Endothelial cell of umbilical vein (primary cell): ENCODE measurements at regions not wholly inside any gene's neighbourhood (a gene's known extent, or its start where the extent isn't known, plus 50 kb on each side); places are given as distances from the start of the nearest gene placed in this dataset.

Source experiments
- BruUV-seq: library from RNA; stranded (reverse); fragments of 400-500 nt; replicated peaks from 2 replicates; lab custom pipeline; 2021; lab: Mats Ljungman, UMichigan
- CTCF ChIA-PET: fragments of 300-600, 350-600 bp; sonication (Branson Sonifier 250); formaldehyde crosslinking; loops from one replicate; lab custom pipeline; 2021; ENCODE audit warnings: antibody characterized with exemption, inconsistent platforms; lab: Charles Lee
- POLR2A ChIA-PET: fragments of 300-600, 350-600 bp; sonication (Branson Sonifier 250); formaldehyde crosslinking; loops from one replicate; lab custom pipeline; 2021; ENCODE audit warnings: antibody characterized with exemption, inconsistent platforms; lab: Charles Lee
- DNase-seq: peaks from one replicate; pipeline ENCODE4 v3.0.0-alpha.2; 2011; ENCODE audit warnings: low read depth, low spot score
- FAIRE-seq: peaks from 2 replicates; lab custom pipeline; 2011; peaks lifted over from hg19 to GRCh38; lab: Jason Lieb, UNC
- H2AFZ ChIP-seq: 2 replicates; pipeline ENCODE4 v1.6.0; 2012; ENCODE audit warnings: low read depth, low read length, control low read depth, inconsistent platforms
- H3K27ac ChIP-seq: 2 replicates; pipeline ENCODE4 v1.5.1; 2011; ENCODE audit warnings: low read depth, mild to moderate bottlenecking, control low read depth, low read length, moderate library complexity; ENCODE audit not compliant: insufficient read depth
- H3K27me3 ChIP-seq, 2 experiments: 2 replicates each; pipeline versions ENCODE4 v1.6.0 to v1.6.1; 2011; ENCODE audit warnings: low read length in 2 of 2, mixed read lengths in 1 of 2; ENCODE audit not compliant: control insufficient read depth in 2 of 2, insufficient read depth in 2 of 2
- H3K36me3 ChIP-seq, 2 experiments: 2 replicates in 1 of 2; 3 replicates in 1 of 2; pipeline ENCODE4 v1.5.1; 2011; ENCODE audit warnings: low read length in 2 of 2, mild to moderate bottlenecking in 1 of 2, moderate library complexity in 1 of 2; ENCODE audit not compliant: control insufficient read depth in 2 of 2, insufficient read depth in 2 of 2; ENCODE audit errors: extremely low read depth in 1 of 2
- H3K4me1 ChIP-seq: 3 replicates; pipeline ENCODE4 v1.5.1; 2011; ENCODE audit warnings: mild to moderate bottlenecking, low read length; ENCODE audit not compliant: control insufficient read depth, insufficient read depth; ENCODE audit errors: extremely low read depth
- H3K4me2 ChIP-seq: 2 replicates; pipeline ENCODE4 v1.6.1; 2011; ENCODE audit warnings: low read length, control low read depth, mixed read lengths; ENCODE audit not compliant: insufficient read depth
- H3K4me3 ChIP-seq, 3 experiments: fragments of 200-600 bp in 1 of 3; sonication (generic), shearing (Covaris generic) in 1 of 3; replicated peaks in 1 of 3; 2 replicates each; pipeline ENCODE4 v1.5.1; 2011 to 2016; ENCODE audit warnings: control low read depth in 3 of 3, low read length in 3 of 3, mild to moderate bottlenecking in 2 of 3, inconsistent platforms in 1 of 3, low read depth in 1 of 3, moderate library complexity in 1 of 3; ENCODE audit not compliant: insufficient read depth in 1 of 3
- H3K79me2 ChIP-seq: 2 replicates; pipeline ENCODE4 v1.6.0; 2012; ENCODE audit warnings: low read length, inconsistent platforms; ENCODE audit not compliant: control insufficient read depth, insufficient read depth
- H3K9ac ChIP-seq: replicated peaks from 2 replicates; pipeline ENCODE3; 2011; ENCODE audit warnings: low read length, control low read depth; ENCODE audit not compliant: insufficient read depth; ENCODE audit errors: extremely low read depth
- H3K9me1 ChIP-seq: replicated peaks from 3 replicates; pipeline ENCODE4 v1.6.0; 2011; ENCODE audit warnings: mild to moderate bottlenecking, low read length; ENCODE audit not compliant: control insufficient read depth, insufficient read depth; ENCODE audit errors: extremely low read depth
- H3K9me3 ChIP-seq: replicated peaks from 2 replicates; pipeline ENCODE4 v1.5.1; 2012; ENCODE audit warnings: low read length, inconsistent platforms; ENCODE audit not compliant: control insufficient read depth, insufficient read depth
- H4K20me1 ChIP-seq: replicated peaks from 2 replicates; pipeline ENCODE3; 2011; ENCODE audit warnings: mild to moderate bottlenecking, low read length; ENCODE audit not compliant: control insufficient read depth, insufficient read depth; ENCODE audit errors: extremely low read depth
- EZH2 ChIP-seq: IDR thresholded peaks from 2 replicates; pipeline ENCODE4 v1.6.1; 2012; ENCODE audit warnings: borderline replicate concordance, low read depth, mild to moderate bottlenecking, moderate library complexity, low read length, inconsistent platforms; ENCODE audit not compliant: severe bottlenecking
- FOS ChIP-seq: IDR thresholded peaks from 2 replicates; pipeline ENCODE4 v1.6.1; 2011; ENCODE audit warnings: mild to moderate bottlenecking, low read length, moderate library complexity, borderline replicate concordance; ENCODE audit not compliant: insufficient read depth
- GATA2 ChIP-seq: IDR thresholded peaks from 2 replicates; pipeline ENCODE4 v1.7.0; 2011; ENCODE audit warnings: low read depth, mild to moderate bottlenecking, moderate library complexity, mixed read lengths, low read length; ENCODE audit not compliant: insufficient read length, insufficient read depth
- JUN ChIP-seq: IDR thresholded peaks from 2 replicates; pipeline ENCODE4 v1.6.1; 2011; ENCODE audit warnings: borderline replicate concordance, low read depth; ENCODE audit not compliant: insufficient read length, insufficient read depth
- MYC ChIP-seq: IDR thresholded peaks from one replicate; pipeline ENCODE4 v1.6.1; 2011; ENCODE audit warnings: mild to moderate bottlenecking, low read depth, low read length
- POLR2A ChIP-seq: IDR thresholded peaks from 2 replicates; pipeline ENCODE4 v1.6.1; 2012; ENCODE audit warnings: low read depth, mild to moderate bottlenecking, control low read depth, low read length
- POLR2AphosphoS5 ChIP-seq: IDR thresholded peaks from 2 replicates; pipeline ENCODE4 v1.6.1; 2012; ENCODE audit warnings: low read depth, mild to moderate bottlenecking, control low read depth, low read length, moderate library complexity; ENCODE audit not compliant: insufficient read depth
- dilution Hi-C: fragments of 300-500 bp; cut with MboI; formaldehyde crosslinking; loops from one replicate; pipeline ENCODE4 v1.15.0; 2019; ENCODE audit warnings: low sequenced_read_pairs; ENCODE audit not compliant: extremely low pct_ligation_motif_present
- intact Hi-C: fragments of 100-400 bp; cut with micrococcal nuclease; formaldehyde crosslinking; loops from one replicate; pipeline ENCODE4 v1.10.0; 2022
- TF ChIP-seq, protein P1 (sequence below), 2 donors: IDR thresholded peaks; 1 replicate in 1 of 2; 2 replicates in 1 of 2; pipeline ENCODE4 v1.5.1; 2011; ENCODE audit warnings: low read length in 2 of 2, mild to moderate bottlenecking in 2 of 2, moderate library complexity in 2 of 2, control low read depth in 1 of 2, inconsistent platforms in 1 of 2, low read depth in 1 of 2; ENCODE audit not compliant: insufficient read depth in 1 of 2; ENCODE audit errors: extremely low read depth in 1 of 2
- TF ChIP-seq, protein P2 (sequence below): IDR thresholded peaks from 2 replicates; pipeline ENCODE4 v1.6.1; 2011; ENCODE audit not compliant: insufficient read depth, insufficient read length

DNA sequence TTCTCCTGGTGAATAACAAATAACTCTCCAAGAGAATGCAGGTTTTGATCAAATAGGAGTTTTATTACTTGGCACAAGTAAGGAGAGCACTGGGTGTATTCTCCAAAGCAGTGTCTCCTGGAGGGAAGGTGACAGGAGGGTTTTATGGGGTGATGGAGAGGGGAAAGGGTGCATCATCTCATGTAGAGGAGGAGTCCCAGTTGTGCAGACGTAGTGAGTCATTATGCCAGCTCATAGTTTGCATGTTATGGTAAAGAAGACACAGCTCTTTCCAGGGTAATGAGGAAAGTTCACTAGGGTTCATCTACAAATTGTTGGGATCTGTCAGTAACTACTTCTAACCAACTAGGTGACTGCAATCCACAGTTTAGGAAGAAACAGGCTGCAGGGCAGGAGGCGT is 347.9 kb upstream of the MEOX2 start:
- no peaks in the 10 kb centered on the region for H3K36me3 ChIP-seq
- H2AFZ ChIP-seq = no peak overlapping the region
- DNase-seq (peak; percentile 4), FAIRE-seq (no peak)
- H3K79me2 ChIP-seq = no peaks in the 10 kb centered on the region
- no peaks in the 10 kb centered on the region for H3K4me1 ChIP-seq
- POLR2A ChIA-PET = no interaction called here
- no peak overlapping the region for H3K9ac ChIP-seq
- H3K9me3 ChIP-seq = no peaks in the 10 kb centered on the region
- no peak overlapping the region for H3K4me2 ChIP-seq
- dilution Hi-C loops (no loop called here), intact Hi-C loops (no loop called here)
- no peaks in the 10 kb centered on the region for H3K27me3 ChIP-seq
- no peak overlapping the region for H3K27ac ChIP-seq
- no peaks in the 10 kb centered on the region for H3K9me1 ChIP-seq
- H3K4me3 ChIP-seq = no peak overlapping the region
- no TSS peak for BruUV-seq
- no peak for TF ChIP-seq GATA2
- no peak for TF ChIP-seq EZH2
- TF ChIP-seq MYC = no peak
- no peak for TF ChIP-seq FOS
- CTCF ChIA-PET = interaction anchor here (1.0 kb wide), 1 partner anchor 313 kb away, joined by 3 read pairs; no protein-coding TSS in a partner anchor
- no peaks in the 10 kb centered on the region for H4K20me1 ChIP-seq

DNA sequence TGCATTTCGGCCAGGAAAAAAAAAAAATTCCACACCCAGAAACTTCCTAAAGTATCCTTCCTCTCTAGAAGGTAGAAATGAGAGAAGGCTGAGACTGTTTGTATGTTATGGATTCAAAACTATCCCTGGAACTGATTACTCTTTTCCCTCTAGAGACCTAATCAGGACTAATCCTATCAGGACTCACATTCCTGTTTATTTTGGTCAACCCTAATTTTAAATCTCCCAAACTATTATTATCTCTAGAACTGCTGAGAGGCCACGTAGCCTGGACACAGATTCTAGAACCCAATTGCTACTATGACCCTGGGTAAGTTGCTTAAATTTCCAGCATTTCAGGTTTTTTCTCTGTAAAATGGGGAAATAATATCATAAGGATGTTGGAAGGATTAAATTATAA is 346.8 kb upstream of the MEOX2 start:
- H3K9ac ChIP-seq = no peak overlapping the region
- no peaks in the 10 kb centered on the region for H3K36me3 ChIP-seq
- no peak for DNase-seq
- no peak overlapping the region for H3K4me2 ChIP-seq
- no peaks in the 10 kb centered on the region for H3K9me1 ChIP-seq
- ChIA-PET CTCF (no interaction called here), POLR2A (no interaction called here)
- FAIRE-seq = no peak
- TF ChIP-seq EZH2 = no peak
- TF ChIP-seq JUN = no peak
- no peak for TF ChIP-seq POLR2A
- no peak for TF ChIP-seq GATA2
- TF ChIP-seq, protein P1, sequence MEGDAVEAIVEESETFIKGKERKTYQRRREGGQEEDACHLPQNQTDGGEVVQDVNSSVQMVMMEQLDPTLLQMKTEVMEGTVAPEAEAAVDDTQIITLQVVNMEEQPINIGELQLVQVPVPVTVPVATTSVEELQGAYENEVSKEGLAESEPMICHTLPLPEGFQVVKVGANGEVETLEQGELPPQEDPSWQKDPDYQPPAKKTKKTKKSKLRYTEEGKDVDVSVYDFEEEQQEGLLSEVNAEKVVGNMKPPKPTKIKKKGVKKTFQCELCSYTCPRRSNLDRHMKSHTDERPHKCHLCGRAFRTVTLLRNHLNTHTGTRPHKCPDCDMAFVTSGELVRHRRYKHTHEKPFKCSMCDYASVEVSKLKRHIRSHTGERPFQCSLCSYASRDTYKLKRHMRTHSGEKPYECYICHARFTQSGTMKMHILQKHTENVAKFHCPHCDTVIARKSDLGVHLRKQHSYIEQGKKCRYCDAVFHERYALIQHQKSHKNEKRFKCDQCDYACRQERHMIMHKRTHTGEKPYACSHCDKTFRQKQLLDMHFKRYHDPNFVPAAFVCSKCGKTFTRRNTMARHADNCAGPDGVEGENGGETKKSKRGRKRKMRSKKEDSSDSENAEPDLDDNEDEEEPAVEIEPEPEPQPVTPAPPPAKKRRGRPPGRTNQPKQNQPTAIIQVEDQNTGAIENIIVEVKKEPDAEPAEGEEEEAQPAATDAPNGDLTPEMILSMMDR (IDR thresholded peaks at IDR 0.05; ENCODE audit: extremely low read depth in 1 of 2, insufficient read depth in 1 of 2, low read depth in 1 of 2, low read length in 2 of 2) = no peak
- TF ChIP-seq POLR2AphosphoS5 = no peak
- TF ChIP-seq FOS = no peak
- TF ChIP-seq, protein P2, sequence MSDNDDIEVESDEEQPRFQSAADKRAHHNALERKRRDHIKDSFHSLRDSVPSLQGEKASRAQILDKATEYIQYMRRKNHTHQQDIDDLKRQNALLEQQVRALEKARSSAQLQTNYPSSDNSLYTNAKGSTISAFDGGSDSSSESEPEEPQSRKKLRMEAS = no peak
- TF ChIP-seq MYC = no peak
- H3K9me3 ChIP-seq = no peaks in the 10 kb centered on the region
- dilution Hi-C loops = no loop called here
- H4K20me1 ChIP-seq = no peaks in the 10 kb centered on the region
- H3K79me2 ChIP-seq = no peaks in the 10 kb centered on the region
- H3K4me3 ChIP-seq = no peak overlapping the region
- no peak overlapping the region for H2AFZ ChIP-seq
- BruUV-seq = no TSS peak
- intact Hi-C loops = no loop called here
- H3K27ac ChIP-seq = no peak overlapping the region
- no peaks in the 10 kb centered on the region for H3K27me3 ChIP-seq
- H3K4me1 ChIP-seq = peaks cover 4% of the 10 kb centered on the region
